Tibial nerve (tissue), 3 donors: ENCODE measurements at regions not wholly inside any gene's neighbourhood (a gene's known extent, or its start where the extent isn't known, plus 50 kb on each side); places are given as distances from the start of the nearest gene placed in this dataset.

Source experiments
- POLR2A ChIP-seq, 2 donors: fragments of 450-650 bp; IDR thresholded peaks; one replicate each; pipeline ENCODE4 v1.6.1; 2017; ENCODE audit warnings: antibody characterized with exemption in 2 of 2, mild to moderate bottlenecking in 2 of 2, moderate library complexity in 2 of 2
- TF ChIP-seq, protein P1 (sequence below), 5 experiments: fragments of 200-600 bp in 3 of 5; fragments of 450-650 bp in 2 of 5; sonication (generic) in 3 of 5; IDR thresholded peaks; one replicate each; pipeline ENCODE4 v1.5.1; 2016 to 2019; ENCODE audit warnings: antibody characterized with exemption in 5 of 5, mild to moderate bottlenecking in 3 of 5, moderate library complexity in 2 of 5

DNA sequence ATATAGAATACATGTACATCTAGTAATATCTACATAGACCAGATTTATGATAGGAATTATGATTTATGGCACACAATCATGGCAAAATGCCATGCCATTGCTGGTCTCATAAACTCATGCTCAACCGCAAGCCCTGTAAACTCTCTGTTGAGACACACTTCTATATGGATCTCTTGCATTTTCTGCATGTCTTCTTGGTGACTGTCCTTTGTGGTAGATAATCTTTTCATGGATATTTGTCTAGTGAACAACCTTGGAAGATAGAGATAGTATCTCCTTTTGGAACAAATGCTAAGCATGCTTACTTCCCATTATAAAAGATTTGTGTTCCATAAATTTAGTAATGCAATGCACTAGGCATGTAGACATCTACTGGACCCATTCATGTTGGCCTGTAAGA is 328.0 kb downstream of the NAF1 start:
- TF ChIP-seq, protein P1, sequence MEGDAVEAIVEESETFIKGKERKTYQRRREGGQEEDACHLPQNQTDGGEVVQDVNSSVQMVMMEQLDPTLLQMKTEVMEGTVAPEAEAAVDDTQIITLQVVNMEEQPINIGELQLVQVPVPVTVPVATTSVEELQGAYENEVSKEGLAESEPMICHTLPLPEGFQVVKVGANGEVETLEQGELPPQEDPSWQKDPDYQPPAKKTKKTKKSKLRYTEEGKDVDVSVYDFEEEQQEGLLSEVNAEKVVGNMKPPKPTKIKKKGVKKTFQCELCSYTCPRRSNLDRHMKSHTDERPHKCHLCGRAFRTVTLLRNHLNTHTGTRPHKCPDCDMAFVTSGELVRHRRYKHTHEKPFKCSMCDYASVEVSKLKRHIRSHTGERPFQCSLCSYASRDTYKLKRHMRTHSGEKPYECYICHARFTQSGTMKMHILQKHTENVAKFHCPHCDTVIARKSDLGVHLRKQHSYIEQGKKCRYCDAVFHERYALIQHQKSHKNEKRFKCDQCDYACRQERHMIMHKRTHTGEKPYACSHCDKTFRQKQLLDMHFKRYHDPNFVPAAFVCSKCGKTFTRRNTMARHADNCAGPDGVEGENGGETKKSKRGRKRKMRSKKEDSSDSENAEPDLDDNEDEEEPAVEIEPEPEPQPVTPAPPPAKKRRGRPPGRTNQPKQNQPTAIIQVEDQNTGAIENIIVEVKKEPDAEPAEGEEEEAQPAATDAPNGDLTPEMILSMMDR (IDR thresholded peaks at IDR 0.05) = no peak
- no peak for TF ChIP-seq POLR2A (IDR thresholded peaks at IDR 0.05)
